ENCODE measurements at regions not wholly inside any gene's neighbourhood (a gene's known extent, or its start where the extent isn't known, plus 50 kb on each side); places are given as distances from the start of the nearest gene placed in this dataset.

- Mint-ChIP-seq H3K9me3 (ENCODE audit: low read depth) (no peaks in the 10 kb centered on the region), H3K27me3 (peaks cover 7% of the 10 kb centered on the region), H3K36me3 (ENCODE audit: low read depth) (no peaks in the 10 kb centered on the region), H3K4me3 (no peak overlapping the region), H3K27ac (no peak overlapping the region), H3K4me1 (no peaks in the 10 kb centered on the region)
- DNase-seq: no peak
- ChIA-PET CTCF (no interaction called here), POLR2A (no interaction called here)
- no peak for ATAC-seq
- intact Hi-C loops (cut with DNase I, micrococcal nuclease): no loop called here
These were observed 145.5 kb upstream of the MAP1B start for GRCh38 chr5:71961786-71962185.

GRCh38 chr5:71969460-71969859 lies 137.8 kb upstream of the MAP1B start:
- no peak for ATAC-seq
- Mint-ChIP-seq H3K4me3 (no peak overlapping the region), H3K4me1 (no peaks in the 10 kb centered on the region), H3K36me3 (ENCODE audit: low read depth) (no peaks in the 10 kb centered on the region), H3K27me3 (peaks cover 18% of the 10 kb centered on the region), H3K9me3 (ENCODE audit: low read depth) (no peaks in the 10 kb centered on the region), H3K27ac (no peak overlapping the region)
- CTCF ChIA-PET: no interaction called here
- no peak for DNase-seq
- intact Hi-C loops (cut with DNase I, micrococcal nuclease): no loop called here
- POLR2A ChIA-PET: no interaction called here

- ATAC-seq (no peak), DNase-seq (no peak)
- intact Hi-C loops (cut with DNase I, micrococcal nuclease): no loop called here
- no peak overlapping the region for H3K27ac Mint-ChIP-seq
- no peak overlapping the region for H3K4me3 Mint-ChIP-seq
- H3K9me3 Mint-ChIP-seq (ENCODE audit: low read depth): no peaks in the 10 kb centered on the region
- POLR2A ChIA-PET: no interaction called here
- H3K4me1 Mint-ChIP-seq: no peaks in the 10 kb centered on the region
- CTCF ChIA-PET: no interaction called here
- H3K27me3 Mint-ChIP-seq: peaks cover 14% of the 10 kb centered on the region
- H3K36me3 Mint-ChIP-seq (ENCODE audit: low read depth): no peaks in the 10 kb centered on the region
These were observed 135.4 kb upstream of the MAP1B start for GRCh38 chr5:71971862-71972261.

GRCh38 chr5:71972777-71973473 lies 134.3 kb upstream of the MAP1B start:
- CTCF ChIA-PET: no interaction called here
- intact Hi-C loops (cut with DNase I, micrococcal nuclease): no loop called here

GRCh38 chr5:71973563-71973962 lies 133.7 kb upstream of the MAP1B start:
- DNase-seq (no peak), ATAC-seq (no peak)
- H3K4me3 Mint-ChIP-seq: no peak overlapping the region
- no peak overlapping the region for H3K27ac Mint-ChIP-seq
- H3K36me3 Mint-ChIP-seq (ENCODE audit: low read depth): no peaks in the 10 kb centered on the region
- H3K4me1 Mint-ChIP-seq: no peaks in the 10 kb centered on the region
- POLR2A ChIA-PET: no interaction called here
- intact Hi-C loops (cut with DNase I, micrococcal nuclease): no loop called here
- CTCF ChIA-PET: interaction anchor here (0.7 to 1.4 kb wide), 2 partner anchors 12 to 61 kb away, joined by 3 to 5 read pairs; no protein-coding TSS in a partner anchor
- peaks cover 14% of the 10 kb centered on the region for H3K27me3 Mint-ChIP-seq
- H3K9me3 Mint-ChIP-seq (ENCODE audit: low read depth): no peaks in the 10 kb centered on the region

More at GRCh38 chr5:71972777-71973473, 134.3 kb upstream of the MAP1B start:
- Mint-ChIP-seq H3K27ac (no peak overlapping the region), H3K4me1 (no peaks in the 10 kb centered on the region), H3K27me3 (peaks cover 14% of the 10 kb centered on the region), H3K9me3 (ENCODE audit: low read depth) (no peaks in the 10 kb centered on the region), H3K4me3 (no peak overlapping the region), H3K36me3 (ENCODE audit: low read depth) (no peaks in the 10 kb centered on the region)
- ATAC-seq (no peak), DNase-seq (no peak)
- POLR2A ChIA-PET: no interaction called here

- no peak for ATAC-seq
- H3K36me3 Mint-ChIP-seq (ENCODE audit: low read depth): no peaks in the 10 kb centered on the region
- DNase-seq: no peak
- no peaks in the 10 kb centered on the region for H3K4me1 Mint-ChIP-seq
- H3K9me3 Mint-ChIP-seq (ENCODE audit: low read depth): no peaks in the 10 kb centered on the region
- H3K27ac Mint-ChIP-seq: no peak overlapping the region
- H3K4me3 Mint-ChIP-seq: no peak overlapping the region
- ChIA-PET CTCF (interaction anchor here (1.4 kb wide), 1 partner anchor 12 kb away, joined by 5 read pairs; no protein-coding TSS in a partner anchor), POLR2A (no interaction called here)
- intact Hi-C loops (cut with DNase I, micrococcal nuclease): no loop called here
- H3K27me3 Mint-ChIP-seq: peaks cover 8% of the 10 kb centered on the region
These were observed 133.1 kb upstream of the MAP1B start for GRCh38 chr5:71974165-71974564.

- DNase-seq: no peak
- no peaks in the 10 kb centered on the region for H3K9me3 Mint-ChIP-seq (ENCODE audit: low read depth)
- no peaks in the 10 kb centered on the region for H3K36me3 Mint-ChIP-seq (ENCODE audit: low read depth)
- no peak overlapping the region for H3K27ac Mint-ChIP-seq
- H3K4me3 Mint-ChIP-seq: no peak overlapping the region
- H3K27me3 Mint-ChIP-seq: peaks cover 4% of the 10 kb centered on the region
- CTCF ChIA-PET: interaction anchor here (1.4 kb wide), 1 partner anchor 11 kb away, joined by 5 read pairs; no protein-coding TSS in a partner anchor
- H3K4me1 Mint-ChIP-seq: no peaks in the 10 kb centered on the region
- POLR2A ChIA-PET: no interaction called here
- intact Hi-C loops (cut with DNase I, micrococcal nuclease): no loop called here
- no peak for ATAC-seq
These were observed 132.7 kb upstream of the MAP1B start for GRCh38 chr5:71974622-71975021.

- Mint-ChIP-seq H3K27me3 (peaks cover 4% of the 10 kb centered on the region), H3K36me3 (ENCODE audit: low read depth) (no peaks in the 10 kb centered on the region), H3K9me3 (ENCODE audit: low read depth) (no peaks in the 10 kb centered on the region), H3K4me1 (no peaks in the 10 kb centered on the region), H3K27ac (no peak overlapping the region), H3K4me3 (no peak overlapping the region)
- intact Hi-C loops (cut with DNase I, micrococcal nuclease): no loop called here
- ATAC-seq: no peak
- DNase-seq: no peak
- POLR2A ChIA-PET: no interaction called here
- CTCF ChIA-PET: no interaction called here
These were observed 130.8 kb upstream of the MAP1B start for GRCh38 chr5:71976449-71976848.

GRCh38 chr5:71977311-71977710 lies 130.0 kb upstream of the MAP1B start:
- CTCF ChIA-PET: no interaction called here
- Mint-ChIP-seq H3K27me3 (peaks cover 2% of the 10 kb centered on the region), H3K27ac (no peak overlapping the region), H3K36me3 (ENCODE audit: low read depth) (no peaks in the 10 kb centered on the region), H3K9me3 (ENCODE audit: low read depth) (peaks cover 2% of the 10 kb centered on the region), H3K4me3 (no peak overlapping the region), H3K4me1 (no peaks in the 10 kb centered on the region)
- intact Hi-C loops (cut with DNase I, micrococcal nuclease): no loop called here
- no peak for DNase-seq
- POLR2A ChIA-PET: no interaction called here
- ATAC-seq: no peak

- Mint-ChIP-seq H3K4me1 (no peaks in the 10 kb centered on the region), H3K27ac (no peak overlapping the region), H3K9me3 (ENCODE audit: low read depth) (peaks cover 9% of the 10 kb centered on the region), H3K27me3 (peaks cover 5% of the 10 kb centered on the region), H3K36me3 (ENCODE audit: low read depth) (no peaks in the 10 kb centered on the region), H3K4me3 (no peak overlapping the region)
- CTCF ChIA-PET: no interaction called here
- POLR2A ChIA-PET: no interaction called here
- intact Hi-C loops (cut with DNase I, micrococcal nuclease): no loop called here
- ATAC-seq (no peak), DNase-seq (no peak)
These were observed 129.1 kb upstream of the MAP1B start for GRCh38 chr5:71978216-71978615.

- no peak overlapping the region for H3K4me3 Mint-ChIP-seq
- no peaks in the 10 kb centered on the region for H3K4me1 Mint-ChIP-seq
- intact Hi-C loops (cut with DNase I, micrococcal nuclease): no loop called here
- peaks cover 10% of the 10 kb centered on the region for H3K9me3 Mint-ChIP-seq (ENCODE audit: low read depth)
- no peak overlapping the region for H3K27ac Mint-ChIP-seq
- ATAC-seq (no peak), DNase-seq (no peak)
- no peaks in the 10 kb centered on the region for H3K36me3 Mint-ChIP-seq (ENCODE audit: low read depth)
- CTCF ChIA-PET: no interaction called here
- POLR2A ChIA-PET: no interaction called here
- peaks cover 7% of the 10 kb centered on the region for H3K27me3 Mint-ChIP-seq
These were observed 124.4 kb upstream of the MAP1B start for GRCh38 chr5:71982717-71983395.

GRCh38 chr5:71986101-71986500 lies 121.2 kb upstream of the MAP1B start:
- ATAC-seq: no peak
- H3K4me1 Mint-ChIP-seq: no peaks in the 10 kb centered on the region
- peaks cover 7% of the 10 kb centered on the region for H3K27me3 Mint-ChIP-seq
- peaks cover 10% of the 10 kb centered on the region for H3K9me3 Mint-ChIP-seq (ENCODE audit: low read depth)
- DNase-seq: no peak
- no peaks in the 10 kb centered on the region for H3K36me3 Mint-ChIP-seq (ENCODE audit: low read depth)
- H3K4me3 Mint-ChIP-seq: no peak overlapping the region
- ChIA-PET POLR2A (no interaction called here), CTCF (interaction anchor here (0.7 to 1.0 kb wide), 2 partner anchors 12 to 150 kb away, joined by 3 to 5 read pairs; no protein-coding TSS in a partner anchor)
- H3K27ac Mint-ChIP-seq: no peak overlapping the region
- intact Hi-C loops (cut with DNase I, micrococcal nuclease): no loop called here
